GM21528 (cell line): ENCODE measurements at regions not wholly inside any gene's neighbourhood (a gene's known extent, or its start where the extent isn't known, plus 50 kb on each side); places are given as distances from the start of the nearest gene placed in this dataset.
A peak's percentile ranks its signal among the peaks of the same experiment; 100 is the strongest.

Source experiments
- ATAC-seq: cut with Tn5 transposase; IDR thresholded peaks from one replicate; pipeline ENCODE4 v1.9.1; 2021; ENCODE audit warnings: mild to moderate bottlenecking, moderate library complexity; ENCODE audit not compliant: unreplicated experiment, low FRiP score

- no peak for ATAC-seq
Observed at GRCh38 chr5:116650544-116650943, 75.9 kb upstream of the SEMA6A start.

GRCh38 chr5:116646611-116647289 is 72.1 kb upstream of the SEMA6A start:
- ATAC-seq = no peak

DNA sequence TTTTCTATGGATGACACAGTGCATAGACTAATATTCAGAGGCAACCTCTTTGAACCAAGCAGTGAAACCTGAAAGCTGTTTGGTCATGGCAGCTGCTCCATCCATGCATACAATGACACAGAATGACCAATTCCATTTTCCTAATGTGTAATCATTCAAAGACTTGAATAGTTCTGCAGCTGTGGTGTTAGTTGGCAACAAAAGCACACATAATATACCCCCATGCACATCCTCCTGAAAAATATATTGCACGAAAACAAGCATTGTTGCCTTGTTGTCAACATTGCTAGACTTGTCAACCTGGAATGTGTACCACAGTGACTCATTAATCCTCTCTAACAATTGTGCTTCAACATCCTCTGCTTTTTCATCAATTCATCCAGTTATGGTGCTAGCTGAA is 71.0 kb upstream of the SEMA6A start:
- ATAC-seq = peak; percentile 69

DNA sequence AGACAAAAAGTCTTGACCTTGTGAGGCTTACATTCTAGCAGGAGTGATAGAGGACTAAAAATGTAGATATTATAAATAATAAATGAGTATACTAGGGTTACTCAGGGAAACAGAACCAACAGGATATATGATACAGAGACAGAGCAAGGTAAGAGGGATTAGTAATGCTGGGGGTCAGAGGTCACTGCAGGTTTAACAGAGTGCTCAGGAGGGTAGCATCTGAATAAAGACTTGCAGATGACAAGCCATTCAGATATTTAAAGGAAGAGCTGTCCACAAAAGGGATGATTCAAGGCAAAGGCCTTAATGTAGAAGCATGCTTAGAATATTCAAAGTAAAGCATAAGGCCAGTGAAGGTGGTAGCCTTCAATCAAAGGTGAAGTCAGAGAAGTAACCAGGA is 65.6 kb upstream of the SEMA6A start:
- no peak for ATAC-seq

- no peak for ATAC-seq
Observed at GRCh38 chr5:116637149-116637740, 62.6 kb upstream of the SEMA6A start.

GRCh38 chr5:116632890-116633289 is 58.3 kb upstream of the SEMA6A start:
- ATAC-seq = no peak

DNA sequence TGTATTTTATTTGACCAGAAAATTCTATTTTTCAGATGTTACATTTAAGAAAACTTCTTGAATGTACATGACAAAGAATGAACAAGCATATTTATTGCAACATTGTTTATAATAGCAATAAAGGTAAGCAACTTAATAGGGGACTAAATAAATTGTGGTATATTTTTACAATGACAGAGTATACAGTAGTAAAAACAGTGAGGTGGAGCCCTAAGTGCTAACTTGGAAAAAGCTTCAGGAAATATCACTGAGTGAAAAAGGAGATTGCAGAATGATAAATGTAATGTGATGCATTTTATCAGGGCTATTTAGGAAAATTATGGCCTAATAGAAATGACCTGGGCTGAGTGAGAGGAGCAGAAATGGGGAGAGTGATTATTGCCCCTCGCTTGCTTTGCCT is 56.5 kb upstream of the SEMA6A start:
- ATAC-seq = no peak

DNA sequence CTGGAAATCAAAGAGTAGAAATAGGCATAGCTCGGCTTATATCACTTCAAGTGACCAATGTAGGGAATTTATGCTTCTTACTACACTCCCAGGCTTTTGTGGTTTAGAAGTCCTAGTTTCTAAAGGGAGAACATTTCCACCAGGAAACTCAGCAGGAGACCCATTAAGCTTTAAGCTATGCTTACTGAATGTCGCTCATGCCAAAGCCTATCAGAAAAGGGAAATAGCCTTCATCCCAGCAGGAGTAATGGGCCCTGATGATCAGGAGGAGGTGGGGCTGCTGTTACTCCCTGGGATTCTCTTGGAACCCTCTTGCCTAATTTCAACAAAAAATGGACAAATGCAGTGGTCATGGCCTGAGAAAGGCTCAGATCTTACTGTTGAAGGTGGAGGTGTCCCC is 54.5 kb upstream of the SEMA6A start:
- no peak for ATAC-seq

GRCh38 chr5:116626945-116627679 is 52.5 kb upstream of the SEMA6A start:
- peak; percentile 81 for ATAC-seq

DNA sequence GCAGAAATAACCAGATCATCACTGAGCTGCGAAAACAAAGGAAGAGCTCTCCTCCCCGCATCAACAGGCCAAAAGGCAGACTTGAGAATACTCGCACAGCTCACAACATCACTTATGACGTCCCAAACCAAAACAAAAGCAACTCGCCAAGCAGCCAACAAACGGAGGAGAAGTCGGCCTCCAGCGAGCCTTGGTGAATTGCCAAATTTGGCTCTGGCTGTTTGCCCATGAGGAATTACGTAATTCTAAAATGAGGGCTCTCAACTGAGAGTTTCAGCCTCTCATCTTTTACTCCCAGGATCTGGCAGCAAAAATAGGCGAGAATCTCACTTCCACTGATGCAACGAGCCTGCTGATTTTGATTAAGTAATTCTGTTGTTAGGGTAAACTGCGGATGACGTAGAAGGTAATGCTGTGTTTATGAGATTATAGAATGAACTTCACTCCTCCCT is 51.7 kb upstream of the SEMA6A start:
- ATAC-seq = no peak
